ENCODE measurements at regions not wholly inside any gene's neighbourhood (a gene's known extent, or its start where the extent isn't known, plus 50 kb on each side); places are given as distances from the start of the nearest gene placed in this dataset.

DNA sequence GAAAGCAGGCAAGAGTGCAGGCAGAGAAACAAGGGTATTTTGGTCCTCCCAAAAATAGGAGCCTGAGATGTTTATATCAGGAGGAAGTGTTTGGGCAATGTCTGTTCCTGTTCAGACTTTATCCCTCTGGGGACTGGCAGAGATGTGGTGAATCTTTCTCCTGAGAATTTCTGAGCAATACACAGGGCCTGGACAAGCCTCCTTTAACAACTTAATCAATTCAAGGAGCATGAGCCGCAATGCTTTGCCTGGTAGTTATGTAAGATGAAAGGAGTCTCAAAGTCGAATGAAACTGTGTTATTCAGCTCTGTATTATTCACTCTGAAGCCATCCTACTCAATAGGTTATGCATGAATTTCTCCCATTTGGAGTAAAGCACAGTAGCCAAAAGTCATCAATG, 365.6 kb downstream of the MAN2A1 start:
- H3K4me1 ChIP-seq (ENCODE audit: insufficient read depth, low read length, severe bottlenecking), result peaks cover 41% of the 10 kb centered on the region
- H3K4me3 ChIP-seq (ENCODE audit: low read depth, low read length, poor library complexity, severe bottlenecking), result peak overlapping the region; percentile 14
- no peaks in the 10 kb centered on the region for H3K36me3 ChIP-seq (ENCODE audit: insufficient read depth, low read length)
- H3K27me3 ChIP-seq (ENCODE audit: insufficient read depth, low read length), result no peaks in the 10 kb centered on the region
- no peaks in the 10 kb centered on the region for H4K20me1 ChIP-seq (ENCODE audit: insufficient read depth, low read length)
- H3K4me2 ChIP-seq (ENCODE audit: low read length), result peak overlapping the region; percentile 51
- no peaks in the 10 kb centered on the region for H3K9me2 ChIP-seq (ENCODE audit: low read depth, low read length)
- no peak for TF ChIP-seq EZH2 (IDR thresholded peaks at IDR 0.05; ENCODE audit: borderline replicate concordance, low read length)
- TF ChIP-seq, protein P1, sequence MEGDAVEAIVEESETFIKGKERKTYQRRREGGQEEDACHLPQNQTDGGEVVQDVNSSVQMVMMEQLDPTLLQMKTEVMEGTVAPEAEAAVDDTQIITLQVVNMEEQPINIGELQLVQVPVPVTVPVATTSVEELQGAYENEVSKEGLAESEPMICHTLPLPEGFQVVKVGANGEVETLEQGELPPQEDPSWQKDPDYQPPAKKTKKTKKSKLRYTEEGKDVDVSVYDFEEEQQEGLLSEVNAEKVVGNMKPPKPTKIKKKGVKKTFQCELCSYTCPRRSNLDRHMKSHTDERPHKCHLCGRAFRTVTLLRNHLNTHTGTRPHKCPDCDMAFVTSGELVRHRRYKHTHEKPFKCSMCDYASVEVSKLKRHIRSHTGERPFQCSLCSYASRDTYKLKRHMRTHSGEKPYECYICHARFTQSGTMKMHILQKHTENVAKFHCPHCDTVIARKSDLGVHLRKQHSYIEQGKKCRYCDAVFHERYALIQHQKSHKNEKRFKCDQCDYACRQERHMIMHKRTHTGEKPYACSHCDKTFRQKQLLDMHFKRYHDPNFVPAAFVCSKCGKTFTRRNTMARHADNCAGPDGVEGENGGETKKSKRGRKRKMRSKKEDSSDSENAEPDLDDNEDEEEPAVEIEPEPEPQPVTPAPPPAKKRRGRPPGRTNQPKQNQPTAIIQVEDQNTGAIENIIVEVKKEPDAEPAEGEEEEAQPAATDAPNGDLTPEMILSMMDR (IDR thresholded peaks at IDR 0.05; ENCODE audit: low read length), result no peak
- peak overlapping the region; percentile 80 for H3K27ac ChIP-seq (ENCODE audit: low read depth, low read length, poor library complexity, severe bottlenecking)
- no peaks in the 10 kb centered on the region for H3F3A ChIP-seq (ENCODE audit: insufficient read depth, low read length)
- H3K9ac ChIP-seq (ENCODE audit: low read length), result no peak overlapping the region; the same call in 1 of the 2 replicates
- no peak overlapping the region for H2AFZ ChIP-seq (ENCODE audit: low read length)
- H3K9me3 ChIP-seq (ENCODE audit: low read length), result no peaks in the 10 kb centered on the region
- H3K79me2 ChIP-seq (ENCODE audit: insufficient read depth, low read length), result no peaks in the 10 kb centered on the region

DNA sequence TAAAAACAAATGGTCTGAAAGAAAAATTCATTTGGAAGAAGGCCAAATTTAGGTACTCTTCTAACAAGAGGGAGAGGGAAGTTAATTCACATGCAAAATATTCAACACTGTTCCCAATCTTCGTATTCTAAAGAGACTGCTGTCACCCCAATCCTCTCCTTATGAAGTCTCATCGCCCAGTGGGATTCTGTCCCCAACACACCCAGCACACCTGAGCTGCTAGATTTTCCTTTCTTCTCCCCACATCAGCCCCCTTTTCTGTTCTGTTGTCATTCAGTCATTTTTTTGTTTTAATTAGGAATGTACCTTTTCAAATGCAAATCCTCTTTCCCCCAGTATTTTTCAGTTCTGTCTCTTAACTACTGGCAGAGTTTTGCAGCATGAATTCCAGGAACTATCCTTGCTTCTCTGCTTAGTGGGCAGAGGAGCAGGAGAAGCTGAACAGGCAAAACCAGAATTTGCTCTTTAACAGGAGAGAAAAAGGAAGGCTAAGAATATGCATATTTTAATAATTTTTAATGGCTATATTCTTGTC, 366.9 kb downstream of the MAN2A1 start:
- Histone ChIP-seq H3K9ac (ENCODE audit: low read length) (no peak overlapping the region), H3K79me2 (ENCODE audit: insufficient read depth, low read length) (no peaks in the 10 kb centered on the region), H3K4me3 (ENCODE audit: low read depth, low read length, poor library complexity, severe bottlenecking) (no peak overlapping the region), H3K27ac (ENCODE audit: low read depth, low read length, poor library complexity, severe bottlenecking) (no peak overlapping the region), H2AFZ (ENCODE audit: low read length) (no peak overlapping the region), H3K27me3 (ENCODE audit: insufficient read depth, low read length) (no peaks in the 10 kb centered on the region), H3K4me2 (ENCODE audit: low read length) (peak overlapping the region; percentile 51; the same call in 1 of the 2 replicates), H3F3A (ENCODE audit: insufficient read depth, low read length) (no peaks in the 10 kb centered on the region), H3K9me3 (ENCODE audit: low read length) (no peaks in the 10 kb centered on the region), H4K20me1 (ENCODE audit: insufficient read depth, low read length) (no peaks in the 10 kb centered on the region), H3K9me2 (ENCODE audit: low read depth, low read length) (no peaks in the 10 kb centered on the region), H3K36me3 (ENCODE audit: insufficient read depth, low read length) (no peaks in the 10 kb centered on the region), H3K4me1 (ENCODE audit: insufficient read depth, low read length, severe bottlenecking) (peaks cover 41% of the 10 kb centered on the region)
- TF ChIP-seq, protein P1 (IDR thresholded peaks at IDR 0.05; ENCODE audit: low read length), result no peak
- TF ChIP-seq EZH2 (IDR thresholded peaks at IDR 0.05; ENCODE audit: borderline replicate concordance, low read length), result no peak

DNA sequence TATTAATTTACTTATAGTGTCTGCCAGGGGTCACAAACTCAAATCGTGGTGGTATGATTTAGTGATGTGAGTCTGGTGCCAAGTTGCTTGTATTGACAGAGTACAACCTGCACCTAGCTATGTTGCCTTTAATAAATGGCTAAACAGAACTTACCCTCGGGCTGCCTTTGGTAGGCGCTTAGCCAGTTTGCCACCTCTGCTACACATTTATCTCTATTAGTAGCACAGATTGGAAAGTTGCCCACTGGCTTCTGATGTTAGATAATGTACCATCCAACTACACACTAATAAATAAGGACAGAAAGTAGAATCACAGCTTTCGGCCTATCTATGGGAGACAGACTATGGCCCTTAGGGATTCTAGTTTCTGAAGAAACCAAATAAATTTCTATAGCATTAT, 368.4 kb downstream of the MAN2A1 start:
- Histone ChIP-seq H3F3A (ENCODE audit: insufficient read depth, low read length) (no peaks in the 10 kb centered on the region), H3K79me2 (ENCODE audit: insufficient read depth, low read length) (no peaks in the 10 kb centered on the region), H3K27me3 (ENCODE audit: insufficient read depth, low read length) (no peaks in the 10 kb centered on the region), H3K9ac (ENCODE audit: low read length) (no peak overlapping the region), H2AFZ (ENCODE audit: low read length) (no peak overlapping the region), H3K9me2 (ENCODE audit: low read depth, low read length) (no peaks in the 10 kb centered on the region), H4K20me1 (ENCODE audit: insufficient read depth, low read length) (no peaks in the 10 kb centered on the region), H3K9me3 (ENCODE audit: low read length) (no peaks in the 10 kb centered on the region), H3K4me3 (ENCODE audit: low read depth, low read length, poor library complexity, severe bottlenecking) (no peak overlapping the region), H3K4me2 (ENCODE audit: low read length) (no peak overlapping the region), H3K27ac (ENCODE audit: low read depth, low read length, poor library complexity, severe bottlenecking) (no peak overlapping the region), H3K4me1 (ENCODE audit: insufficient read depth, low read length, severe bottlenecking) (peaks cover 37% of the 10 kb centered on the region), H3K36me3 (ENCODE audit: insufficient read depth, low read length) (no peaks in the 10 kb centered on the region)
- no peak for TF ChIP-seq EZH2 (IDR thresholded peaks at IDR 0.05; ENCODE audit: borderline replicate concordance, low read length)
- TF ChIP-seq, protein P1 (IDR thresholded peaks at IDR 0.05; ENCODE audit: low read length), result no peak

All from OCI-LY1 (cell line).